HCT116 (cell line): ENCODE measurements at regions not wholly inside any gene's neighbourhood (a gene's known extent, or its start where the extent isn't known, plus 50 kb on each side); places are given as distances from the start of the nearest gene placed in this dataset.

ENCODE experiments used
- ATAC-seq: fragments of 200-7000 bp; cut with Tn5 transposase; 2 replicates; pipeline ENCODE4 v1.9.1; 2020; ENCODE audit warnings: mild to moderate bottlenecking, moderate library complexity
- BruUV-seq: library from RNA; stranded (reverse); fragments of 400-500 nt; replicated peaks from 2 replicates; lab custom pipeline; 2021; lab: Mats Ljungman, UMichigan
- CTCF ChIA-PET: fragments of 300-600 bp; sonication (Branson Sonifier 250); formaldehyde crosslinking; loops from one replicate; lab custom pipeline; 2021; ENCODE audit warnings: antibody characterized with exemption; lab: Charles Lee
- POLR2A ChIA-PET: fragments of 300-600, 350-600 bp; sonication (Branson Sonifier 250); formaldehyde crosslinking; loops from one replicate; lab custom pipeline; 2021; ENCODE audit warnings: antibody characterized with exemption; lab: Charles Lee
- RAD21 ChIA-PET, 2 experiments: fragments of 300-600 bp; sonication (Branson Sonifier 250); formaldehyde crosslinking; loops; one replicate each; lab custom pipeline; 2023; ENCODE audit warnings: low total read pairs in 2 of 2; ENCODE audit not compliant: uncharacterized antibody in 2 of 2, unreplicated experiment in 2 of 2, low non-redundant PET in 1 of 2; lab: Charles Lee
- DNase-seq: peaks from one replicate; pipeline ENCODE4 v3.0.0-alpha.2; 2010; ENCODE audit warnings: low read depth, low spot score
- H2AFZ ChIP-seq: fragments of 200-600 bp; shearing (Covaris generic), sonication (generic); 2 replicates; pipeline ENCODE4 v1.6.1; 2017; ENCODE audit warnings: low read depth, mixed run types, mixed read lengths, antibody characterized with exemption, low read length; ENCODE audit not compliant: poor library complexity, severe bottlenecking
- H3K27ac ChIP-seq: 2 replicates; pipeline ENCODE4 v1.5.1; 2012; ENCODE audit warnings: low read depth, low read length
- H3K27me3 ChIP-seq: fragments of 200-600 bp; sonication (generic); 2 replicates; pipeline ENCODE4 v1.6.1; 2016; ENCODE audit warnings: mixed run types, low read length, mixed read lengths; ENCODE audit not compliant: insufficient read depth
- H3K36me3 ChIP-seq, 2 experiments: fragments of 200-500 bp in 1 of 2; fragments of 200-600 bp in 1 of 2; sonication (Bioruptor generic) in 1 of 2; sonication (generic) in 1 of 2; 2 replicates each; pipeline versions ENCODE4 v1.5.1 to v1.6.1; 2014 to 2016; ENCODE audit warnings: low read length in 2 of 2, inconsistent platforms in 1 of 2, mixed read lengths in 1 of 2, mixed run types in 1 of 2; ENCODE audit not compliant: insufficient read depth in 2 of 2, control insufficient read depth in 1 of 2
- H3K4me1 ChIP-seq, 2 experiments: fragments of 200-600 bp in 1 of 2; sonication (generic) in 1 of 2; 2 replicates each; pipeline versions ENCODE4 v1.5.1 to v1.6.1; 2012 to 2017; ENCODE audit warnings: low read length in 2 of 2, inconsistent platforms in 1 of 2, mild to moderate bottlenecking in 1 of 2, mixed read lengths in 1 of 2, mixed run types in 1 of 2, moderate library complexity in 1 of 2; ENCODE audit not compliant: insufficient read depth in 2 of 2, control insufficient read depth in 1 of 2
- H3K4me2 ChIP-seq: fragments of 200-600 bp; sonication (generic); 2 replicates; pipeline ENCODE4 v1.6.1; 2017; ENCODE audit warnings: mixed run types, low read length, mixed read lengths
- H3K4me3 ChIP-seq, 2 experiments: fragments of 200-600 bp in 1 of 2; sonication (generic) in 1 of 2; replicated peaks in 1 of 2; 2 replicates each; pipeline ENCODE4 v1.5.1; 2011 to 2016; ENCODE audit warnings: low read length in 2 of 2, control low read depth in 1 of 2, low read depth in 1 of 2, mild to moderate bottlenecking in 1 of 2, mixed read lengths in 1 of 2, mixed run types in 1 of 2
- H3K79me2 ChIP-seq: fragments of 200-600 bp; sonication (generic); 2 replicates; pipeline ENCODE4 v1.6.1; 2017; ENCODE audit warnings: mild to moderate bottlenecking, mixed run types, low read length, moderate library complexity, mixed read lengths; ENCODE audit not compliant: insufficient read depth
- H3K9ac ChIP-seq: fragments of 200-600 bp; sonication (generic); 2 replicates; pipeline ENCODE4 v1.6.1; 2016; ENCODE audit warnings: low read length, mixed read lengths
- H3K9me2 ChIP-seq: fragments of 200-600 bp; sonication (generic), shearing (Covaris generic); 2 replicates; pipeline ENCODE4 v1.6.1; 2017; ENCODE audit warnings: mixed run types, mild to moderate bottlenecking, moderate library complexity; ENCODE audit not compliant: insufficient read depth
- H3K9me3 ChIP-seq, 2 experiments: fragments of 200-500 bp in 1 of 2; fragments of 200-600 bp in 1 of 2; sonication (Bioruptor generic) in 1 of 2; sonication (generic) in 1 of 2; 2 replicates each; pipeline ENCODE4 v1.6.1; 2014 to 2017; ENCODE audit warnings: low read length in 2 of 2, mixed read lengths in 2 of 2, inconsistent platforms in 1 of 2, low read depth in 1 of 2, mild to moderate bottlenecking in 1 of 2, mixed run types in 1 of 2, moderate library complexity in 1 of 2; ENCODE audit not compliant: control insufficient read depth in 1 of 2, insufficient read depth in 1 of 2
- H4K20me1 ChIP-seq: fragments of 200-600 bp; sonication (generic), shearing (Covaris generic); 2 replicates; pipeline ENCODE4 v1.6.1; 2017; ENCODE audit warnings: mixed run types, mild to moderate bottlenecking, moderate library complexity; ENCODE audit not compliant: insufficient read depth
- ATF3 ChIP-seq: IDR thresholded peaks from 2 replicates; pipeline ENCODE4 v1.6.1; 2012
- CEBPB ChIP-seq: IDR thresholded peaks from 2 replicates; pipeline ENCODE4 v1.6.1; 2012; ENCODE audit warnings: low read depth
- CTCF ChIP-seq, 3 experiments: fragments of 200-600 bp in 1 of 3; sonication (generic) in 1 of 3; IDR thresholded peaks in 2 of 3; conservative IDR thresholded peaks in 1 of 3; 2 replicates each; pipeline ENCODE4 v1.5.1; 2012 to 2017; ENCODE audit warnings: low read depth in 2 of 3, low read length in 2 of 3, antibody characterized with exemption in 1 of 3, borderline replicate concordance in 1 of 3, control low read depth in 1 of 3, mild to moderate bottlenecking in 1 of 3, mixed read lengths in 1 of 3, mixed run types in 1 of 3, moderate library complexity in 1 of 3; ENCODE audit not compliant: insufficient read depth in 1 of 3
- EGR1 ChIP-seq: IDR thresholded peaks from 2 replicates; pipeline ENCODE4 v1.6.1; 2012; ENCODE audit warnings: low read depth
- ELF1 ChIP-seq: IDR thresholded peaks from 2 replicates; pipeline ENCODE4 v1.6.1; 2012; ENCODE audit warnings: low read depth, borderline replicate concordance
- EZH2phosphoT487 ChIP-seq: fragments of 200-600 bp; IDR thresholded peaks from 2 replicates; pipeline ENCODE4 v1.6.1; 2018; ENCODE audit warnings: antibody characterized with exemption, borderline replicate concordance
- FOSL1 ChIP-seq: IDR thresholded peaks from 2 replicates; pipeline ENCODE4 v1.6.1; 2012; ENCODE audit warnings: low read depth
- JUND ChIP-seq: IDR thresholded peaks from 2 replicates; pipeline ENCODE4 v1.6.1; 2012
- POLR2A ChIP-seq: IDR thresholded peaks from 2 replicates; pipeline ENCODE4 v1.7.0; 2011; ENCODE audit warnings: borderline replicate concordance; ENCODE audit not compliant: insufficient read depth, insufficient read length; ENCODE audit errors: extremely low read depth
- POLR2AphosphoS5 ChIP-seq: IDR thresholded peaks from 2 replicates; pipeline ENCODE4 v1.6.1; 2011; ENCODE audit warnings: mild to moderate bottlenecking, low read depth, low read length, moderate library complexity
- SP1 ChIP-seq: IDR thresholded peaks from 2 replicates; pipeline ENCODE4 v1.6.1; 2012; ENCODE audit warnings: low read depth
- ZBTB33 ChIP-seq: IDR thresholded peaks from 2 replicates; pipeline ENCODE4 v1.6.1; 2011; ENCODE audit warnings: mild to moderate bottlenecking, low read length, moderate library complexity; ENCODE audit not compliant: insufficient replicate concordance; ENCODE audit errors: extremely low read depth
- ZFX ChIP-seq: fragments of 450-650 bp; IDR thresholded peaks from 2 replicates; pipeline ENCODE4 v1.6.1; 2017
- ZNF274 ChIP-seq: fragments of 200-500 bp; sonication (Bioruptor generic); IDR thresholded peaks from 2 replicates; pipeline ENCODE4 v1.6.1; 2014; ENCODE audit warnings: mild to moderate bottlenecking, low read depth, low read length, inconsistent platforms
- intact Hi-C: fragments of 100-400 bp; cut with micrococcal nuclease; formaldehyde crosslinking; loops from 2 replicates; pipeline ENCODE4 v1.10.0; 2022

- POLR2A ChIA-PET: no interaction called here
These were observed 81.7 kb upstream of the MSI2 start for GRCh38 chr17:57174591-57174990.

DNA sequence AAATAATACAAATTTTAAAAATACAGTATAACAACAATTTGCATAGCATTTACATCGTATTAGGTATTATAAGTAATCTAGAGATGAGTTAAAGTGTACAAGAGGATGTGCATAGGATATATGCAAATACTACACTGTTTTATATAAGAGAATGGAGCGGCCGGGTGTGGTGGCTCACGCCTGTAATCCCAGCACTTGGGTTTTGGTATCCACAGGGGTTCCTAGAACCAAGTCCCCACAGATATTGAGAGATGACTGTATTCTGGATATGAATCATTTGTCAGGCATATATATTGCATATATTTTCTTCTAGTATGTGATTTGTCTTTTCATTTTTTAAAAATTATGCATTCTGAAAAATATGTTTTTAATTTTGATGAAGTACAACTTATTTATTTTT, 77.5 kb upstream of the MSI2 start:
- ATAC-seq (no peak), DNase-seq (no peak)
- POLR2A ChIA-PET: no interaction called here
- H3K9me2 ChIP-seq: no peaks in the 10 kb centered on the region
- CTCF ChIA-PET: no interaction called here
- intact Hi-C loops: no loop called here
- H2AFZ ChIP-seq: no peak overlapping the region
- no peaks in the 10 kb centered on the region for H3K79me2 ChIP-seq
- H3K9ac ChIP-seq: no peak overlapping the region
- no peaks in the 10 kb centered on the region for H3K4me1 ChIP-seq
- RAD21 ChIA-PET: no interaction called here
- H3K4me3 ChIP-seq: no peak overlapping the region
- H4K20me1 ChIP-seq: no peaks in the 10 kb centered on the region
- H3K36me3 ChIP-seq: no peaks in the 10 kb centered on the region
- no peaks in the 10 kb centered on the region for H3K27me3 ChIP-seq
- H3K9me3 ChIP-seq: no peaks in the 10 kb centered on the region
- H3K4me2 ChIP-seq: no peak overlapping the region
- no peak overlapping the region for H3K27ac ChIP-seq
- BruUV-seq: no TSS peak
- TF ChIP-seq ATF3 (no peak), JUND (no peak), CEBPB (no peak), SP1 (no peak), EZH2phosphoT487 (no peak), ZBTB33 (no peak), EGR1 (no peak), CTCF (IDR thresholded peaks at IDR 0.05 in 2 of 3, conservative IDR thresholded peaks at IDR 0.05 in 1 of 3; ENCODE audit: borderline replicate concordance in 1 of 3, insufficient read depth in 1 of 3, low read depth in 2 of 3, low read length in 2 of 3) (no peak), ZNF274 (no peak), ELF1 (no peak), ZFX (no peak)

More at GRCh38 chr17:57174591-57174990, 81.7 kb upstream of the MSI2 start:
- peak overlapping the region; percentile 13 for H2AFZ ChIP-seq
- RAD21 ChIA-PET: no interaction called here
- H3K4me2 ChIP-seq: no peak overlapping the region
- no peaks in the 10 kb centered on the region for H3K79me2 ChIP-seq
- H3K27me3 ChIP-seq: no peaks in the 10 kb centered on the region
- H3K36me3 ChIP-seq: no peaks in the 10 kb centered on the region
- no peak overlapping the region for H3K4me3 ChIP-seq
- no peaks in the 10 kb centered on the region for H4K20me1 ChIP-seq
- no peak overlapping the region for H3K9ac ChIP-seq
- H3K9me3 ChIP-seq: no peaks in the 10 kb centered on the region
- ATAC-seq: no peak
- CTCF ChIA-PET: no interaction called here
- intact Hi-C loops: no loop called here
- no peaks in the 10 kb centered on the region for H3K4me1 ChIP-seq
- DNase-seq: no peak
- BruUV-seq: no TSS peak
- no peaks in the 10 kb centered on the region for H3K9me2 ChIP-seq
- no peak overlapping the region for H3K27ac ChIP-seq
- no peak for TF ChIP-seq POLR2A
- TF ChIP-seq EZH2phosphoT487: no peak
- TF ChIP-seq ELF1: no peak
- no peak for TF ChIP-seq FOSL1
- no peak for TF ChIP-seq POLR2AphosphoS5
- TF ChIP-seq ZNF274: no peak
- TF ChIP-seq EGR1: no peak
- TF ChIP-seq, all 23 proteins: peak for 0
